Lung (tissue), 11 donors: ENCODE measurements at regions not wholly inside any gene's neighbourhood (a gene's known extent, or its start where the extent isn't known, plus 50 kb on each side); places are given as distances from the start of the nearest gene placed in this dataset.
A peak's percentile ranks its signal among the peaks of the same experiment; 100 is the strongest.
"Not testable (repeated sequence)": the region's sequence is repeated elsewhere in the genome, so short reads cannot be mapped to it uniquely, and the experiment has no call there.

Experiments used
- ATAC-seq: fragments of 200-7000 bp; cut with Tn5 transposase; one replicate; pipeline ENCODE4 v1.9.1; 2020; ENCODE audit warnings: moderate number of reproducible peaks; ENCODE audit not compliant: insufficient read depth, low FRiP score
- DNase-seq, 3 donors: peaks; one replicate each; pipeline ENCODE4 v3.0.0-alpha.2; 2013 to 2017
- H3K27ac ChIP-seq, 2 donors: one replicate each; pipeline ENCODE4 v1.5.1; 2013; ENCODE audit warnings: mild to moderate bottlenecking in 2 of 2, moderate library complexity in 2 of 2, control low read depth in 1 of 2, inconsistent platforms in 1 of 2, low read depth in 1 of 2, low read length in 1 of 2
- H3K27me3 ChIP-seq, 3 donors: one replicate each; pipeline ENCODE4 v1.5.1; 2013; ENCODE audit warnings: low read length in 2 of 3; ENCODE audit not compliant: control insufficient read depth in 3 of 3, insufficient read depth in 3 of 3
- H3K36me3 ChIP-seq, 4 donors: one replicate each; pipeline ENCODE4 v1.5.1; 2013; ENCODE audit warnings: low read length in 4 of 4, mild to moderate bottlenecking in 1 of 4, moderate library complexity in 1 of 4; ENCODE audit not compliant: control insufficient read depth in 4 of 4, insufficient read depth in 4 of 4
- H3K4me1 ChIP-seq, 5 donors: one replicate each; pipeline ENCODE4 v1.5.1; 2013; ENCODE audit warnings: low read length in 5 of 5, mild to moderate bottlenecking in 2 of 5, moderate library complexity in 1 of 5; ENCODE audit not compliant: control insufficient read depth in 5 of 5, insufficient read depth in 5 of 5
- H3K4me3 ChIP-seq: one replicate; pipeline ENCODE4 v1.5.1; 2013; ENCODE audit warnings: mild to moderate bottlenecking, control low read depth, moderate library complexity
- H3K9ac ChIP-seq, 2 donors: one replicate each; pipeline ENCODE4 v1.5.1; 2013; ENCODE audit warnings: low read length in 2 of 2, control low read depth in 1 of 2; ENCODE audit not compliant: insufficient read depth in 1 of 2
- H3K9me3 ChIP-seq, 4 donors: one replicate each; pipeline ENCODE4 v1.5.1; 2013; ENCODE audit warnings: low read length in 3 of 4, mild to moderate bottlenecking in 1 of 4, moderate library complexity in 1 of 4; ENCODE audit not compliant: control insufficient read depth in 4 of 4, insufficient read depth in 3 of 4
- WGBS, 2 donors: extraction: QIAGEN DNeasy Blood & Tissue Kit; methylation state at CpG; one replicate each; pipeline ENCODE4 v1.1.7; 2013; 5-methylcytosine and 5-hydroxymethylcytosine counted together
- TF ChIP-seq, protein P1 (sequence below): IDR thresholded peaks from 2 replicates; pipeline ENCODE4 v1.5.1; 2012; ENCODE audit warnings: mild to moderate bottlenecking; ENCODE audit errors: control extremely low read depth, extremely low read depth
- donor health status: control.
- donor health status: control.
- donor health status: Bipolar disorder and iron deficiency.
- donor health status: healthy.
- donor health status: DM: yes; HTN: yes; CAD: no.

DNA sequence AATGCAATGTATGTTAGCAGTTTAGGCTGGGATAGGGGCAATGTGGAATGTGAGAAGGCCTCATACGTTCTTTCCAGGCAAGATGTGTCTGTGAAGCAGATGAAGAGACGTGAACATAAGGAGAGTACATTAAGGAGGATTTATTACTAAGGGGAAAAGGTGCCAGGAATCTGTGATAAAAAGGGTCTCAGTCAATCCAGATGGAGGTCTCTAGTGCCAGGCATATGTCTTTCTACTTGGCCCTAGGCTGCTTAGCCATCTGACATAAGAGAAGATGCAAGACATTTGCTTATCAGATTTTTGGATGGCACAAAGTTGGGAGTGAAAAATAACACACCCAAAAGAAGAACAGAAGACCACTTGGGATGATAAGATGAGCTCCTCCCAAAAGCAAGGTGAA lies 93.0 kb upstream of the PRKG2 start:
- no peaks in the 10 kb centered on the region for H3K9me3 ChIP-seq
- no peak for DNase-seq
- 75 to 78% methylated on average over 2 of the region's 2 CpGs for WGBS, 2 donors
- ATAC-seq: no peak
- H3K9ac ChIP-seq: no peak overlapping the region
- peaks cover 0 to 7% (median 3%) of the 10 kb centered on the region in 5 donors for H3K4me1 ChIP-seq
- H3K27me3 ChIP-seq: no peaks in the 10 kb centered on the region
- H3K27ac ChIP-seq: no peak overlapping the region
- no peak overlapping the region for H3K4me3 ChIP-seq
- no peaks in the 10 kb centered on the region for H3K36me3 ChIP-seq
- TF ChIP-seq, protein P1, sequence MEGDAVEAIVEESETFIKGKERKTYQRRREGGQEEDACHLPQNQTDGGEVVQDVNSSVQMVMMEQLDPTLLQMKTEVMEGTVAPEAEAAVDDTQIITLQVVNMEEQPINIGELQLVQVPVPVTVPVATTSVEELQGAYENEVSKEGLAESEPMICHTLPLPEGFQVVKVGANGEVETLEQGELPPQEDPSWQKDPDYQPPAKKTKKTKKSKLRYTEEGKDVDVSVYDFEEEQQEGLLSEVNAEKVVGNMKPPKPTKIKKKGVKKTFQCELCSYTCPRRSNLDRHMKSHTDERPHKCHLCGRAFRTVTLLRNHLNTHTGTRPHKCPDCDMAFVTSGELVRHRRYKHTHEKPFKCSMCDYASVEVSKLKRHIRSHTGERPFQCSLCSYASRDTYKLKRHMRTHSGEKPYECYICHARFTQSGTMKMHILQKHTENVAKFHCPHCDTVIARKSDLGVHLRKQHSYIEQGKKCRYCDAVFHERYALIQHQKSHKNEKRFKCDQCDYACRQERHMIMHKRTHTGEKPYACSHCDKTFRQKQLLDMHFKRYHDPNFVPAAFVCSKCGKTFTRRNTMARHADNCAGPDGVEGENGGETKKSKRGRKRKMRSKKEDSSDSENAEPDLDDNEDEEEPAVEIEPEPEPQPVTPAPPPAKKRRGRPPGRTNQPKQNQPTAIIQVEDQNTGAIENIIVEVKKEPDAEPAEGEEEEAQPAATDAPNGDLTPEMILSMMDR: no peak

DNA sequence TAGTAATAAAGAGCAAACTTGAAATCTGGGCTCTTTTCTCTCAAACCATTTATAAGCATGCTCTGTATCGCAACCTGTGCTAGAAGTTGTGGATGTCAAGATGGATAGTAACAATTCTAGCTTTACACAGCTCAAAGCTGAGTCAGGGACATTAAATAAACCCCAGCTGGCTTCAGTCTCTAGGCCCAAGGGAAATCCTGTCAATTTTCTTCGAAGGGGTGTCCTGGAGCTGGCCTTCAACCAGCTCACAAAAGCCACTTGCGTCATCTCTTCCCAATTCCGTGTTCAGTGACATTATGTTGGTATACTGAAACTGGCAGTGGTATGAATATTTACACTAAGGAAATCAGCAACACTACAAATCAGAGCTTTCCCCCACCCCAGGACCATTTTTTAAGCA lies 89.8 kb upstream of the PRKG2 start:
- TF ChIP-seq, protein P1: no peak
- Histone ChIP-seq H3K27ac (no peak overlapping the region), H3K4me1 (peaks cover 0 to 12% (median 3%) of the 10 kb centered on the region in 5 donors), H3K4me3 (no peak overlapping the region), H3K9me3 (no peaks in the 10 kb centered on the region), H3K36me3 (no peaks in the 10 kb centered on the region), H3K9ac (no peak overlapping the region), H3K27me3 (peaks cover 0 to 4% (median 0%) of the 10 kb centered on the region in 3 donors)
- ATAC-seq (no peak), DNase-seq (peak; percentile 27 to 58 (median 55))
- 69 to 78% methylated on average over 4 of the region's 4 CpGs for WGBS, 2 donors

GRCh38 chr4:81300352-81300751 lies 85.3 kb upstream of the PRKG2 start:
- H3K4me1 ChIP-seq: peaks cover 0 to 12% (median 3%) of the 10 kb centered on the region in 5 donors
- H3K9ac ChIP-seq, DNase-seq, H3K9me3 ChIP-seq, H3K36me3 ChIP-seq, H3K27ac ChIP-seq, H3K27me3 ChIP-seq, ATAC-seq, H3K4me3 ChIP-seq: not testable (repeated sequence)
- 97% methylated on average over 4 of the region's 4 CpGs for WGBS, 2 donors

GRCh38 chr4:81290813-81291212 lies 75.8 kb upstream of the PRKG2 start:
- TF ChIP-seq, protein P1: no peak
- H3K27me3 ChIP-seq: no peaks in the 10 kb centered on the region
- H3K9ac ChIP-seq: no peak overlapping the region
- DNase-seq (no peak), ATAC-seq (no peak)
- peaks cover 0 to 3% (median 0%) of the 10 kb centered on the region in 5 donors for H3K4me1 ChIP-seq
- no peaks in the 10 kb centered on the region for H3K36me3 ChIP-seq
- H3K4me3 ChIP-seq: no peak overlapping the region
- no peaks in the 10 kb centered on the region for H3K9me3 ChIP-seq
- no peak overlapping the region for H3K27ac ChIP-seq
